ENCODE measurements at regions not wholly inside any gene's neighbourhood (a gene's known extent, or its start where the extent isn't known, plus 50 kb on each side); places are given as distances from the start of the nearest gene placed in this dataset.
A peak's percentile ranks its signal among the peaks of the same experiment; 100 is the strongest.
"Not testable (repeated sequence)": the region's sequence is repeated elsewhere in the genome, so short reads cannot be mapped to it uniquely, and the experiment has no call there.

GRCh38 chr17:30599428-30600059 lies 122.3 kb downstream of the GOSR1 start:
- no peaks in the 10 kb centered on the region for H3K36me3 ChIP-seq (ENCODE audit: control insufficient read depth, insufficient read depth, low read length)
- ChIA-PET CTCF (interaction anchor here (1.2 to 2.1 kb wide), 3 partner anchors 12 to 123 kb away, joined by 3 to 6 read pairs (median 5); partner anchors contain the start of gene GOSR1), POLR2A (no interaction called here)
- peak overlapping the region; percentile 77 for H3K4me3 ChIP-seq (ENCODE audit: low read depth, low read length)
- TF ChIP-seq, protein P1, sequence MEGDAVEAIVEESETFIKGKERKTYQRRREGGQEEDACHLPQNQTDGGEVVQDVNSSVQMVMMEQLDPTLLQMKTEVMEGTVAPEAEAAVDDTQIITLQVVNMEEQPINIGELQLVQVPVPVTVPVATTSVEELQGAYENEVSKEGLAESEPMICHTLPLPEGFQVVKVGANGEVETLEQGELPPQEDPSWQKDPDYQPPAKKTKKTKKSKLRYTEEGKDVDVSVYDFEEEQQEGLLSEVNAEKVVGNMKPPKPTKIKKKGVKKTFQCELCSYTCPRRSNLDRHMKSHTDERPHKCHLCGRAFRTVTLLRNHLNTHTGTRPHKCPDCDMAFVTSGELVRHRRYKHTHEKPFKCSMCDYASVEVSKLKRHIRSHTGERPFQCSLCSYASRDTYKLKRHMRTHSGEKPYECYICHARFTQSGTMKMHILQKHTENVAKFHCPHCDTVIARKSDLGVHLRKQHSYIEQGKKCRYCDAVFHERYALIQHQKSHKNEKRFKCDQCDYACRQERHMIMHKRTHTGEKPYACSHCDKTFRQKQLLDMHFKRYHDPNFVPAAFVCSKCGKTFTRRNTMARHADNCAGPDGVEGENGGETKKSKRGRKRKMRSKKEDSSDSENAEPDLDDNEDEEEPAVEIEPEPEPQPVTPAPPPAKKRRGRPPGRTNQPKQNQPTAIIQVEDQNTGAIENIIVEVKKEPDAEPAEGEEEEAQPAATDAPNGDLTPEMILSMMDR (IDR thresholded peaks at IDR 0.05; ENCODE audit: insufficient read depth, low read depth, low read length) = no peak
- H3K27me3 ChIP-seq (ENCODE audit: control insufficient read depth, insufficient read depth, low read length) = no peaks in the 10 kb centered on the region
- no peak for DNase-seq (ENCODE audit: low read depth)

- ChIA-PET CTCF (no interaction called here), POLR2A (no interaction called here)
- DNase-seq (ENCODE audit: low read depth) = no peak
- Histone ChIP-seq H3K4me3 (ENCODE audit: low read depth, low read length) (no peak overlapping the region), H3K27me3 (ENCODE audit: control insufficient read depth, insufficient read depth, low read length) (no peaks in the 10 kb centered on the region), H3K36me3 (ENCODE audit: control insufficient read depth, insufficient read depth, low read length) (no peaks in the 10 kb centered on the region)
- TF ChIP-seq, protein P1 (IDR thresholded peaks at IDR 0.05; ENCODE audit: insufficient read depth, low read depth, low read length) = no peak
Observed at GRCh38 chr17:30597776-30598288, 120.6 kb downstream of the GOSR1 start.

DNA sequence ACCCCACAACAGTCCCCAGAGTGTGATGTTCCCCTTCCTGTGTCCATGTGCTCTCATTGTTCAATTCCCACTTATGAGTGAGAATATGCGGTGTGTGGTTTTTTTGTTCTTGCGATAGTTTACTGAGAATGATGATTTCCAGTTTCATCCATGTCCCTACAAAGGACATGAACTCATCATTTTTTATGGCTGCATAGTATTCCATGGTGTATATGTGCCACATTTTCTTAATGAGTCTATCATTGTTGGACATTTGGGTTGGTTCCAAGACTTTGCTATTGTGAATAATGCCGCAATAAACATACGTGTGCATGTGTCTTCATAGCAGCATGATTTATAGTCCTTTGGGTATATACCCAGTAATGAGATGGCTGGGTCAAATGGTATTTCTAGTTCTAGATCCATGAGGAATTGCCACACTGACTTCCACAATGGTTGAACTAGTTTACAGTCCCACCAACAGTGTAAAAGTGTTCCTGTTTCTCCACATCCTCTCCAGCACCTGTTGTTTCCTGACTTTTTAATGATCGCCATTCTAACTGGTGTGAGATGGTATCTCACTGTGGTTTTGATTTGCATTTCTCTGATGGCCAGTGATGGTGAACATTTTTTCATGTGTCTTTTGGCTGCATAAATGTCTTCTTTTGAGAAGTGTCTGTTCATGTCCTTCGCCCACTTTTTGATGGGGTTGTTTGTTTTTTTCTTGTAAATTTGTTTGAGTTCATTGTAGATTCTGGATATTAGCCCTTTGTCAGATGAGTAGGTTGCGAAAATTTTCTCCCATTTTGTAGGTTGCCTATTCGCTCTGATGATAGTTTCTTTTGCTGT lies 120.0 kb downstream of the GOSR1 start:
- H3K4me3 ChIP-seq (ENCODE audit: low read depth, low read length); H3K36me3 ChIP-seq (ENCODE audit: control insufficient read depth, insufficient read depth, low read length); DNase-seq (ENCODE audit: low read depth); POLR2A ChIA-PET; CTCF ChIA-PET; H3K27me3 ChIP-seq (ENCODE audit: control insufficient read depth, insufficient read depth, low read length): not testable (repeated sequence)

- DNase-seq (ENCODE audit: low read depth) = not testable (repeated sequence)
Observed at GRCh38 chr17:30594953-30595371, 117.8 kb downstream of the GOSR1 start.

DNA sequence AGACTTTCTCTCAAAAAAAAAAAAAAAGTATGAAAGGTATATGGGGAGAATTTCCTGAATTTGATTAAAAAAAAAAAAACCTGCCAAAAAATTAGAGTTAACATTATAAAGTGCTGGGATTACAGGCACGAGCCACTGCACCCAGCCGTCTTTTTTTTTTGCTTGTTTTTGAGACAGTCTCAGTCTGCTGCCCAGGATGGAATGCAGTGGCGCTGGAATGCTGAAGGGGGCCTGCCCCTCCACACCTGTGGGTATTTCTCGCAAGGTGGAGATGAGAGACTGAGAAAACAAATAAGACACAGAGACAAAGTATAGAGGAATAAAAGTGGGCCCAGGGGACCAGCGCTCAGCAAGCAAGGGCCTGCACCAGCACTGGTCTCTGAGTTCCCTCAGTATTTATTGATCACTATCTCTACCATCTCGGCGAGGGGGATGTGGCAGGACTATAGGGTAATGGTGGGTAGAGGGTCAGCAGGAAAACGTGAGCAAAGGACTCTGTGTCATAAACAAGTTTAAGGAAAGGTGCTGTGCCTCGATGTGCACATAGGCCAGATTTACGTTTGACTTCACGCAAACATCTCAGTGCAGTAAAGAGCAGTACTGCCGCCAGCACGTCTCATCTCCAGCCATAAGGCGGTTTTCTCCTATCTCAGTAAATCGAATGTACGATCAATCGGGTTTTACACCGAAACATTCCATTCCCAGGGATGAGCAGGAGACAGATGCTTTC lies 117.2 kb downstream of the GOSR1 start:
- no peak overlapping the region for H3K4me3 ChIP-seq (ENCODE audit: low read depth, low read length)
- ChIA-PET CTCF (no interaction called here), POLR2A (no interaction called here)
- no peak for DNase-seq (ENCODE audit: low read depth)
- H3K27me3 ChIP-seq (ENCODE audit: control insufficient read depth, insufficient read depth, low read length) = no peaks in the 10 kb centered on the region
- TF ChIP-seq, protein P1 (IDR thresholded peaks at IDR 0.05; ENCODE audit: insufficient read depth, low read depth, low read length) = no peak
- H3K36me3 ChIP-seq (ENCODE audit: control insufficient read depth, insufficient read depth, low read length) = no peaks in the 10 kb centered on the region

More at GRCh38 chr17:30594953-30595371, 117.8 kb downstream of the GOSR1 start:
- H3K36me3 ChIP-seq (ENCODE audit: control insufficient read depth, insufficient read depth, low read length); H3K27me3 ChIP-seq (ENCODE audit: control insufficient read depth, insufficient read depth, low read length); POLR2A ChIA-PET; CTCF ChIA-PET; H3K4me3 ChIP-seq (ENCODE audit: low read depth, low read length): not testable (repeated sequence)

Measured in BJ (cell line).